ENCODE measurements at regions not wholly inside any gene's neighbourhood (a gene's known extent, or its start where the extent isn't known, plus 50 kb on each side); places are given as distances from the start of the nearest gene placed in this dataset.

GRCh38 chr4:23368081-23368697, 521.7 kb downstream of the PPARGC1A start:
- TF ChIP-seq CTCF (IDR thresholded peaks at IDR 0.05; ENCODE audit: poor library complexity, severe bottlenecking), result peak; percentile 45
- no peak for TF ChIP-seq TAF1 (IDR thresholded peaks at IDR 0.05; ENCODE audit: low read depth)
- TF ChIP-seq POLR2AphosphoS5 (IDR thresholded peaks at IDR 0.05), result no peak
- TF ChIP-seq RAD21 (conservative IDR thresholded peaks at IDR 0.05), result peak; percentile 44

Data from neural cell (in vitro differentiated cells).